SK-N-SH (cell line): ENCODE measurements at regions not wholly inside any gene's neighbourhood (a gene's known extent, or its start where the extent isn't known, plus 50 kb on each side); places are given as distances from the start of the nearest gene placed in this dataset.

Source experiments
- CTCF ChIP-seq: fragments of 200-600 bp; sonication (generic); IDR thresholded peaks from 2 replicates; pipeline ENCODE4 v1.6.1; 2017; ENCODE audit warnings: antibody characterized with exemption, mild to moderate bottlenecking, moderate library complexity
- EP300 ChIP-seq, 2 experiments: IDR thresholded peaks; 2 replicates each; pipeline versions ENCODE4 v1.4.0 to v1.6.1; 2012; ENCODE audit warnings: borderline replicate concordance in 1 of 2, low read depth in 1 of 2, low read length in 1 of 2
- EZH2phosphoT487 ChIP-seq: fragments of 200-600 bp; sonication (generic); IDR thresholded peaks from 2 replicates; pipeline ENCODE4 v1.6.1; 2017; ENCODE audit warnings: low read depth, mixed run types, mild to moderate bottlenecking, antibody characterized with exemption, moderate library complexity, borderline replicate concordance
- JUND ChIP-seq: IDR thresholded peaks from 2 replicates; pipeline ENCODE4 v1.4.0; 2012
- MEF2A ChIP-seq: IDR thresholded peaks from 2 replicates; pipeline ENCODE4 v1.4.0; 2012; ENCODE audit warnings: low read depth, borderline replicate concordance
- MXI1 ChIP-seq: IDR thresholded peaks from 2 replicates; pipeline ENCODE4 v1.6.1; 2012; ENCODE audit warnings: mild to moderate bottlenecking, low read depth, low read length, improper control_type of control experiment
- NRF1 ChIP-seq: IDR thresholded peaks from 2 replicates; pipeline ENCODE4 v1.6.1; 2012; ENCODE audit warnings: low read depth, mild to moderate bottlenecking, low read length
- POLR2AphosphoS5 ChIP-seq: IDR thresholded peaks from 2 replicates; pipeline ENCODE4 v1.6.1; 2012; ENCODE audit warnings: low read depth, low read length
- RAD21 ChIP-seq: IDR thresholded peaks from 2 replicates; pipeline ENCODE4 v1.6.1; 2012; ENCODE audit warnings: mild to moderate bottlenecking, low read length
- RFX5 ChIP-seq: IDR thresholded peaks from 2 replicates; pipeline ENCODE4 v1.6.1; 2012; ENCODE audit warnings: mild to moderate bottlenecking, improper control_type of control experiment, low read length
- TCF12 ChIP-seq: IDR thresholded peaks from 2 replicates; pipeline ENCODE4 v1.4.0; 2012
- USF1 ChIP-seq: IDR thresholded peaks from 2 replicates; pipeline ENCODE4 v1.4.0; 2012; ENCODE audit warnings: low read depth, borderline replicate concordance
- YY1 ChIP-seq: IDR thresholded peaks from 2 replicates; pipeline ENCODE4 v1.4.0; 2012; ENCODE audit warnings: low read depth, mild to moderate bottlenecking
- TF ChIP-seq, protein P1 (sequence below): IDR thresholded peaks from 2 replicates; pipeline ENCODE4 v1.6.1; 2012; ENCODE audit warnings: mild to moderate bottlenecking, low read depth, low read length, moderate library complexity

DNA sequence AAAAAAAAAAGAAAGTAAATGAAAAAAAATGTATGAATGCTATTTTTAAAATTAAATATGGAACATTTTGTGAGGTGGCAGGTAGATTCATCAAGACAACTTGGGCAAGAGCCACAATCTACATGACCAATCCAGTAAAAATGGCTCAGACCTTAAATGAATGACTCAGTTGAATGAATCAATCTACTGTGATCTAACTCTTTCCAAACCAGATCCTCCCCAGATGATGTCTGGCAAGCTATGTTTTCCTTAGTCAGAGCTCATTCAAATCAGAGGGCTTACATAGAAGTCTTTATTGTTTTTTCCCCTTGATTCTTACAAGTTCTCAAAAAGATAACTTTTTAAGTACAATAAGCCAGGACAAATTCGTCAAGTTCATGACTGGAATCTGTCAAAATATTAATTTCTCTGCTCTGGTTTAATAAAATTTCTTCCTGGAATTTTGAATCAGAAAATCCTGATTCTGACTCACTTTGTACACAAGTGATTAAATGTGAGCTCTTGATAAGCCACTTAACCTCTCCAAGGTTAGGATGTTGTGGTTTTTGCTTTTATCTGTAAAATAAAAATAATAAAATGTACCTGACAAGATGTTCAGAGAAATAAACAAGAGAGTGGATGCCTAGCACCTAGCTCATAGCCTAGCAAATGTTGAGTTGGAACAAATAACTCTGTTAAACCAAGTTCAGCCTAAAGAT, 105.6 kb upstream of the SMIM31 start:
- TF ChIP-seq MEF2A (no peak), EZH2phosphoT487 (no peak), POLR2AphosphoS5 (no peak), CTCF (no peak), YY1 (no peak), EP300 (IDR thresholded peaks at IDR 0.05; ENCODE audit: borderline replicate concordance in 1 of 2, low read depth in 1 of 2, low read length in 1 of 2) (no peak), MXI1 (no peak), NRF1 (no peak), USF1 (no peak), RAD21 (no peak), RFX5 (no peak), TCF12 (no peak), JUND (no peak)
- TF ChIP-seq, protein P1, sequence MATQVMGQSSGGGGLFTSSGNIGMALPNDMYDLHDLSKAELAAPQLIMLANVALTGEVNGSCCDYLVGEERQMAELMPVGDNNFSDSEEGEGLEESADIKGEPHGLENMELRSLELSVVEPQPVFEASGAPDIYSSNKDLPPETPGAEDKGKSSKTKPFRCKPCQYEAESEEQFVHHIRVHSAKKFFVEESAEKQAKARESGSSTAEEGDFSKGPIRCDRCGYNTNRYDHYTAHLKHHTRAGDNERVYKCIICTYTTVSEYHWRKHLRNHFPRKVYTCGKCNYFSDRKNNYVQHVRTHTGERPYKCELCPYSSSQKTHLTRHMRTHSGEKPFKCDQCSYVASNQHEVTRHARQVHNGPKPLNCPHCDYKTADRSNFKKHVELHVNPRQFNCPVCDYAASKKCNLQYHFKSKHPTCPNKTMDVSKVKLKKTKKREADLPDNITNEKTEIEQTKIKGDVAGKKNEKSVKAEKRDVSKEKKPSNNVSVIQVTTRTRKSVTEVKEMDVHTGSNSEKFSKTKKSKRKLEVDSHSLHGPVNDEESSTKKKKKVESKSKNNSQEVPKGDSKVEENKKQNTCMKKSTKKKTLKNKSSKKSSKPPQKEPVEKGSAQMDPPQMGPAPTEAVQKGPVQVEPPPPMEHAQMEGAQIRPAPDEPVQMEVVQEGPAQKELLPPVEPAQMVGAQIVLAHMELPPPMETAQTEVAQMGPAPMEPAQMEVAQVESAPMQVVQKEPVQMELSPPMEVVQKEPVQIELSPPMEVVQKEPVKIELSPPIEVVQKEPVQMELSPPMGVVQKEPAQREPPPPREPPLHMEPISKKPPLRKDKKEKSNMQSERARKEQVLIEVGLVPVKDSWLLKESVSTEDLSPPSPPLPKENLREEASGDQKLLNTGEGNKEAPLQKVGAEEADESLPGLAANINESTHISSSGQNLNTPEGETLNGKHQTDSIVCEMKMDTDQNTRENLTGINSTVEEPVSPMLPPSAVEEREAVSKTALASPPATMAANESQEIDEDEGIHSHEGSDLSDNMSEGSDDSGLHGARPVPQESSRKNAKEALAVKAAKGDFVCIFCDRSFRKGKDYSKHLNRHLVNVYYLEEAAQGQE: no peak
